Neural crest cell (in vitro differentiated cells): ENCODE measurements at regions not wholly inside any gene's neighbourhood (a gene's known extent, or its start where the extent isn't known, plus 50 kb on each side); places are given as distances from the start of the nearest gene placed in this dataset.

ENCODE experiments used
- DNase-seq: peaks from one replicate; pipeline ENCODE4 v3.0.0; 2021; ENCODE audit warnings: low read depth, mixed read lengths, low spot score
- H3K27ac Mint-ChIP-seq: one replicate; pipeline ENCODE4 v1.8.0; 2021; ENCODE audit warnings: mild to moderate bottlenecking, mixed read lengths; ENCODE audit not compliant: unreplicated experiment
- H3K27me3 Mint-ChIP-seq: 2 replicates; pipeline ENCODE4 v1.8.0; 2021; ENCODE audit warnings: low read depth, mild to moderate bottlenecking, mixed read lengths
- H3K36me3 Mint-ChIP-seq: 2 replicates; pipeline ENCODE4 v1.8.0; 2021; ENCODE audit warnings: low read depth, mild to moderate bottlenecking, mixed read lengths
- H3K4me1 Mint-ChIP-seq: 2 replicates; pipeline ENCODE4 v1.8.0; 2021; ENCODE audit warnings: mixed read lengths
- H3K4me3 Mint-ChIP-seq: one replicate; pipeline ENCODE4 v1.8.0; 2021; ENCODE audit warnings: mild to moderate bottlenecking, mixed read lengths
- H3K9me3 Mint-ChIP-seq: 2 replicates; pipeline ENCODE4 v1.8.0; 2021; ENCODE audit warnings: mixed read lengths
- CTCF ChIP-seq: fragments of 200-600 bp; sonication (generic); conservative IDR thresholded peaks from 2 replicates; pipeline ENCODE4 v1.5.0; 2021; ENCODE audit warnings: antibody characterized with exemption, mild to moderate bottlenecking

DNA sequence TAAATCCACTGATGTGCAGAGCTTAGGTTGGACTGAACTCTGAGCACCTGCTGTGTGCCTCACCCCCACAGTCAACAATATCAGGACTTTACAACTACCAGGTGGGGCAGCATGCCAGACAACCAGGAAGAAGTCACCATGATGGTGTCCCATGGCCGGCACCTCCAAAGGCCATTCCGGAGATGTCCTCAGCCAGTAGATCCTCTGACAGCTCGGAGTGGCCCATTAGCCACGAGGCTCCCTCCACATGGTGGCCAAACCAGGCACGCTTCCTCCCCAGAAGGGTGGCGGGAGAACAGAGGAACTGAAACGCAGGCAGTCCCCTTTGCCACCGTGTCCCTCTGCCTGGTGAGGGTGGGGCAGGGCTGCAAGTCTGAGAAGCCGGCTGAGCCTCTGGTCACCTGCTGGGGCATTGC lies 390.0 kb downstream of the TNS3 start:
- Mint-ChIP-seq H3K36me3 (no peaks in the 10 kb centered on the region), H3K27me3 (no peaks in the 10 kb centered on the region), H3K4me3 (no peak overlapping the region), H3K27ac (no peak overlapping the region), H3K9me3 (no peaks in the 10 kb centered on the region), H3K4me1 (no peaks in the 10 kb centered on the region)
- no peak for TF ChIP-seq CTCF
- no peak for DNase-seq

- Mint-ChIP-seq H3K4me1 (no peaks in the 10 kb centered on the region), H3K36me3 (no peaks in the 10 kb centered on the region), H3K4me3 (no peak overlapping the region), H3K9me3 (no peaks in the 10 kb centered on the region), H3K27me3 (no peaks in the 10 kb centered on the region), H3K27ac (no peak overlapping the region)
- no peak for DNase-seq
- TF ChIP-seq CTCF = no peak
Observed at GRCh38 chr7:47191316-47191715, 390.6 kb downstream of the TNS3 start.

DNA sequence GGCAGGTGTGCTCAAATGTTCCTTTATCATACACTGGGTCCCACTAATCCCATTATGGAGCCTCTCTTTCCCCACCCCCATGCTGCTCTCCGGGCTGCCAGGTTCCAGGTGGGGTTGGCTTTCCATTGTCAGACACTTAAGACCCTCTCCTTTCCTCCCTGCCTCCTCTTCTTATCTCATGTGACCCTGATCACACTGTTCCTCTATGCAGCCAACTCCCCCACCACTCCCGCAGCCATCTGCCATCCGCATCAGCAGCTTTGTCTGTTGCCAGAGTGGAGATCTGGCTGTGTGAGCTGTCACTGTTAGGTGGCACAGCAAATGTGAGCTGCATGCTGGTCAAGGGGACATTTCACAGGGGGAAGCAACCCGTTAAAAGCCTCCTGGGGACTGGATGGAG lies 391.4 kb downstream of the TNS3 start:
- Mint-ChIP-seq H3K4me3 (no peak overlapping the region), H3K4me1 (no peaks in the 10 kb centered on the region), H3K27me3 (no peaks in the 10 kb centered on the region), H3K36me3 (no peaks in the 10 kb centered on the region), H3K9me3 (no peaks in the 10 kb centered on the region), H3K27ac (no peak overlapping the region)
- no peak for TF ChIP-seq CTCF
- DNase-seq = no peak

DNA sequence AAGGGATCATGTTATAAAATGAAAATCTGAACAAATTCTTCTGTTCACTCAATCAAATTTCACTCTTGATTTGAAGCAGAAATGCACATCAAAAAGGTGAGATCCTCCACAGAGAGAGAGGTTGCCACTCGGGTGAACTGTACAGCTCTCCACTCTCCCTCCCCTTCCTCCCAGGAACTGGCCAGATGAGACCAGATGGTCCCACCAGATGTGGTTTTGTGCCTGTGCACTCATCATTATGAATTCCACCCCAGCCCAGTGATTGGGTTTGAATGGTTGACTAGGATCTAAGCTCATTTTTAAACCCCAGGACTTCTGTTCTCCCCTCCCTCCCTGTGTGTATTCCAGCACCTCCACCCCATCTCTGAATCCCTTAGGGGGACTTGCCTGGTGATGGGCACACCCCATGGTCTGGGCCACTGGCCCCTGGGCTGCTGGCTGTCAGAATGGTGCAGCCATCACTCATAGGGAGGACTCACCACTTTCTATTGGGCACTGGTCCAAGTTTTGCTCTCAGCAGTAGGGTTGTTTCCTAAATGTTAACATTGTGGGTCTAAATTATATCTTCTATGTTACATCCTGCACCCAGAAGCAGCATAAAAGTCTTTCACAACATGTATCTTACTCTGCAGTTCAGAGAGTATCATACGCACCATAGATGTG lies 393.1 kb downstream of the TNS3 start:
- Mint-ChIP-seq H3K4me3 (no peak overlapping the region), H3K27me3 (no peaks in the 10 kb centered on the region), H3K27ac (no peak overlapping the region), H3K36me3 (no peaks in the 10 kb centered on the region), H3K4me1 (no peaks in the 10 kb centered on the region), H3K9me3 (no peaks in the 10 kb centered on the region)
- no peak for DNase-seq
- no peak for TF ChIP-seq CTCF

- H3K27ac Mint-ChIP-seq = no peak overlapping the region
- no peak for DNase-seq
- no peaks in the 10 kb centered on the region for H3K36me3 Mint-ChIP-seq
- no peak for TF ChIP-seq CTCF
- no peak overlapping the region for H3K4me3 Mint-ChIP-seq
- H3K9me3 Mint-ChIP-seq = no peaks in the 10 kb centered on the region
- no peaks in the 10 kb centered on the region for H3K4me1 Mint-ChIP-seq
- H3K27me3 Mint-ChIP-seq = no peaks in the 10 kb centered on the region
Observed at GRCh38 chr7:47188136-47188535, 393.8 kb downstream of the TNS3 start.
